NCI-H2196 (cell line): ENCODE measurements at regions not wholly inside any gene's neighbourhood (a gene's known extent, or its start where the extent isn't known, plus 50 kb on each side); places are given as distances from the start of the nearest gene placed in this dataset.
A peak's percentile ranks its signal among the peaks of the same experiment; 100 is the strongest.

Experiments
- DNase-seq: peaks from one replicate; lab custom pipeline; 2025; ENCODE audit not compliant: unreplicated experiment; lab: John Stamatoyannopoulos, UW

DNA sequence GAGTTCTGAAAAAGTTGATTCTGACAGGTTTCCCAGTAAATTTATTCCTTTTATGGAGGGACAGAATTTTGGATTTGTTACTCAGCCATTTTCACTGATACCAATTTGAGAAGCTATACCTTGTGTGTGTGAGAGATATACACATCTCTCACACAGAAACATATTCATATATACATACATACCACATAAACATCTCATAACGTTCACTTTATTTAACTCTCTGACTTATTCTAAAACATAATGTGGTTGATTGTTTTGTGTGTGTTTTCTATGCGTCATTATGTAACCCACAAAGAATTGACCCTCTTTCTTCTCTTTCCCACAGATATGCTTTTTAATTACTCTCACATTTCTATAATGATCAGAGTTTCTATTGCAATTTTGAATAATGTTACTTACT, 570.8 kb upstream of the TLE4 start:
- no peak for DNase-seq

DNA sequence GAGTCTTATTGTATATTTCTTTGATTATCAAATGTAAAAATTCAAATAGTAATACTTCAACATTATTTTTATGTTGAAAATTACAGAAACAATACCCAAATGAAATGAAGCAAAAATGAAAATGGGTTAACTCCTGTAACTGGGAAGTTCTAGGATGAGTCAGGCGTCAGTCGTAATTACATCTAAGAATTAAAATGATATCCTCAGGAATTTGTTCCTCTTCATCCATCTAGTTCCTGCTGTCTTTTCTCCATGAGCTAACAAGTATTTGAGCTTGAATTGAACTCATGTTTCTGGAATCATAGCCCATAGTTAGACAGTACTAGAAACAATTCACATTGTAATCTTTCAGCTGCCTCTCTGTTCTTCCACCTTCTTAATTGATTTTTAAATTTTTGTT, 568.3 kb upstream of the TLE4 start:
- DNase-seq = no peak

DNA sequence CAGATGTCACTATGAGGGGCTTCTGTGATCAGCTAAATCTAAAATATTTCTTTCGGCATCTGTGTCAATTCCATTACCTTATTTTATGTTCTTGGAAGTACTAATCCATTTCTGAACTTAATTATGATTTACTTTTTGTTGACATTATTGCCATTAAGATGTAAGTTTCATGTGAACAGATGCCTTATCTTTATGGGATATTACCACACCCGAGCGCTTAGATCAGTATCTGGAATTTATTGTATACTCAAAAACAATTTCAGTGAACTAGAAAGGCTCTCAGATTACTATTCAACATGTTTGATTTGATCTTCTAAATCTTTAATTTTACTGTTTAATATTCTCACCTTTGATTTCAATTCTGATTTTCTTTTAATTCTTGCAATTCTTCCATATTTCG, 567.7 kb upstream of the TLE4 start:
- DNase-seq = no peak

DNA sequence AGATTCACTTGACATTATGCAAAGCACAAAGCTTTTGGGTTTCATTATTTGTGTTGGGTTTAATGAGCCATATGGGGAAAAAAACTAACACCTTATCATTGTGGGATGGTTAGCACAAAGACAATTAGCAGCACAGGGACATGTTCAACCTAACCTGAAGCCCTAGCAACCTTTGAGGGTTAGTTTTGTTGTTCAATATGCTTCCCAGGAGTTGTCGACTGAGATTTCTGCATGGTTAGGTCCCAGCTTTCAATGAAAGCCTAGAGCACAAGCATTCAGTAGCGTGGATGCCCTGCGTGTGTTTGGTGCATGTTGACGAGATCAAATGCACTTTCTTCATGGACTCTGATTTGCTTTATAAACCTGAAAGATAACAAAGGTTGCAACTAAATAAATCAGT, 565.2 kb upstream of the TLE4 start:
- DNase-seq = no peak

DNA sequence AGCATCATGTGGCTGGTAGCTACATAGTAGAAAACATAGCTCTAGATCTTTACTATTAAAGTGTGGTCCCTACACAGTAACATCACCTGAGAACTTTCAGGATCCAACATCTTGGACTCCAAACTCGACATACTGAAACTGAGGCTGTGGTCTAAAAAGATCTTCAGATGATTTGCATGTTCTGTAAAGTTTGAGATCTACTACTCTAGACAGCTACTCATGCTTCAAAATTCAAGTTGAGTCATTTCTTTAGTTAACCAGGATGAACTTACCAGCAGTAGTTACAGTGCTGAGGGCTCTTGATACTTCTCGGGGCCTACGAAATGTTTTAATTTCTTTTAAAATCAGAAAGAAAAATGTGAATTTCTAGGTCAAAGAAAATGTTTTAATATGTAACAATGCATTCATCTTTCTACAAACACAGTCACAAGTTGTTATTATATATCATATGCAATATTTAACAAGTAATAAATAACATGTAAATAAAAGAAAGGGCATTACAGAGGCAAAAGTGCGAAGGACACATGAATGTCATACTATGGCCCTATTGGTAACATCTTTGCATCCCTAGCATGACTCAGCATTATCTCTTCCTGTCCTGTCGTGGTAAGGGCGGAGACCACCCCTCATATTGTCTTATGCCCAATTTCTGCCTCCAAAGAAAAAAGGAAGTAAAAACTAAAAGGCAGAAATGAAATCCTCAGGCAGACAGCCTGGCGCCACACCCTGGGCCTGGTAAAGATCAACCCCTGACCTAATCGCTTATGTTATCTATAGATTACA, 563.9 kb upstream of the TLE4 start:
- DNase-seq = no peak

DNA sequence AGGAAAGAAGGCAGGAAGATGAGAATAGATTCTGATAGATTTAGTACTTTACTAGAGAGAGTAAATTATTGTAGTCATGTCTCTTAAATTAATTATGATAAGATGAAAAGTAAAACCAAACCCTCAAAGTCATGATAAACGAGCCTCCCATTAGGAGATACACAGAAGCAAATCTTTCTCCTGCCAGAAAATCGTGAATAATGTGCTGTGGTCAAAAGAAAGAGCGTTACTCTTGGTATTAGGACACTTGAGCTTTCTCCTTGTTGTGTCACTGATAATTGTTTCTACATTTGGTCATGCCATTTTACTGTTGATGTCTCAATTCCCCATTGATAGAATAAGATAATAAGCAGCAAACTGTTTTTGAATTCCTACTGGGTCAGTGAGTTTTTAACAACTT, 562.8 kb upstream of the TLE4 start:
- DNase-seq = no peak

DNA sequence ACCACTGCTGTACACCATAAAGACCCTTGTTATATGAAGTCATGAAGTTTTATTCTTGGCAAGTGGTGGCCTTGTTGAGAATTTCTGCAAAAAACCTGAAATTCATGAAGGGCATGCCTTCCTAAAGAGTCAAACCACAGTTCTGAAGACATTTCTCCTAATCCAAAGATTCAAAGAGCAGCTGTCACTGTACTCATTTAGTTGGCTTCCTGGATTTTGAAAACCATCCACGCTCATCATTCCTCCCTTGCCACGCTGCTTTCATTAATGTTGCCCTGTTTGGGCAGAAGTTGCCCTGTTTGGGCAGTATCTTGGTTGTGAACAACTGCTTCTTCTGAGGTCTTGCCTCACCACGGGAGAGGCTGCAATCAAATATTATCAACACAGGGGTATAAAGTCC, 560.3 kb upstream of the TLE4 start:
- no peak for DNase-seq

DNA sequence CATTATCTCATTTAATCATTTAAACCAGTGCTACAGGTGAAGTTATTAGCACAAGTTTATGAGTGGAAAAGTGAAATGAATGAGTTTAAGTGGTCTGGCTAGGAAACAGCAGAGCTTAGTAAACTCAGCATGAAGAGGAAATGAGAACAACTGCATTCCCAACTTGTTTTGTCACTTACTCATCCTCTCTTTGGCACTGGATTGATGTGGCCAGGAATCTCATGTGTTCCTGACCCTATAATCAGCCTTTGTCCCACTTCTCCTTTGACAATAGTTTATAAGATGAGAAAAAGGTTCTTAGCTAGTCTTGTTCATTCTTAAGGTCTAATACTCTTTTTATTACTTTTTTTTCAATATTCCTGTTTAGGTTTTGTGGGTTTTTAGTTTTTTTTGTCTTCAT, 559.2 kb upstream of the TLE4 start:
- no peak for DNase-seq

DNA sequence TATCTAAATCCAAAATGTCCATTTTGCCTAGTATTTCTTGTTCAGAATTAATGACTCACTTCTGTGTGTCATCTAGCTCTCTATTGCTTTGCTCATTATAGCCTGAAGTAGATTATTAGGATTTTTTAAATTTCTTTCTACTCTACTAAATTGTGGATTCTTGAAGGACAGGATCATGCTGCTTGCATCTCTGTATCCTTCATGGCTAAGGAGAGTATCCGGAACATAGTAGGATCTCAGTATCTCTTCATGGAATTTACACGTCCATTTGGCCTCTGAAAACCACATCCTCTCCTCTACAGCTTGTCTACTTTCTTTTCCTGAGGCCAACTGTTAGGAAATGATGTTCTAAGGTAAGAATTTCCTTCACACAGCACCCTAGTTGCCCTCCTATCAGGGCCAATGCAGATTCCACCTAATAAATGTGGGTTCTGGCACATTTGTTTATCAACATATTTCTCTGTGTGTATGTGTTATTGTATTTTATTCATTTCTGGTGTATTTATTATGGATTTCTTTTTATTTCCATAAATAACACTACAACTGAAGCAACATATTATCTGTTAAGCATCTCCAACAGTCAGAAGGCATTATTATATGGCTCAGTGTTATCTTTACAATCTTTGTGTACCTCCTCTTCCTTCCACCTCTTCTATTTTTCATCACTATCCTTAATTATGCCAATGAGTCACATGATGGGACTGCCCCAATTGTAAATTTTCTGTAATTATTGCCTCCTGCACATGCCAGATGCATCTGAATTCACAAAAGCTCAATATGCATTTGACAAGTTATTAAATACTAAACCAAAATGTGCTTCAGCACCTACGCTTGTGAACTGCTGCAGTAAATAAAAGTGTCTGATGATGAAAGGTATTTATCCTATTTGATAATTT, 557.8 kb upstream of the TLE4 start:
- no peak for DNase-seq

DNA sequence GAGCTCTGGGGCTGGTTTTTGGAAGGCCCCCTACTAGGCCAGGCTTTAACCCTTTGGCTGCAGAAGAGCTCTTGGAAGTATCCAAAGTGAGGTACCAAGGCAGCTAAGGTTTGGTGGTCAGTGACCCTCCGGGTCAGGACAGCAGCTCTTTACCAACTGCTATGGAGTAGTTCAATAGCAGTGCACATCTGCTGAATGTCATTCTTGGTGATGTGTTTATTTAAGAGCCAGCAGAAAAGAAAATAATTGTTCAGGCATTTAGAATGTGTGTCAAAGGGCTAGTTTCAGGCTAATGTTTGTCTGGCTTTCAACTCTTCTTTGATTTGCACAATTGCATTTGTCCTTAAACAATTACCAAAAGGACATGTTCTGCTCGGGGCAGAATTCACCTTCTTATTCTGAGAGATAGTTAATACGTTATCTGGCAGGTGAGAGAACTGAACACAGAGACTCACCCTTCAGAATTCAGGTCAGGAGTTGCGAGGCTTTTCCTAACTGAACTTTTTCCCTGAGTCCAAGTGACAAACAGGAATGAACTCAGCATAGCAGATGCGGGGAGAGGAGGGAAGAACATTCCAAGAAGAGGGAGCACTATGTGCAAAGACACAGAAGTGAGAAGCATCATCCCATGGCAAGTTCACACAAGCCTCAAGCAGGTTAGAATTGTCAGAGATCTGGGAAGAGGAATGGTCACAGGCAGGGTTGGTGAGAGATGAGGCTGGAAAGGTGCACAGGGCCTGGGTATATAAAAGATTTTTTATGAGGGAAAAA, 556.7 kb upstream of the TLE4 start:
- DNase-seq = no peak

DNA sequence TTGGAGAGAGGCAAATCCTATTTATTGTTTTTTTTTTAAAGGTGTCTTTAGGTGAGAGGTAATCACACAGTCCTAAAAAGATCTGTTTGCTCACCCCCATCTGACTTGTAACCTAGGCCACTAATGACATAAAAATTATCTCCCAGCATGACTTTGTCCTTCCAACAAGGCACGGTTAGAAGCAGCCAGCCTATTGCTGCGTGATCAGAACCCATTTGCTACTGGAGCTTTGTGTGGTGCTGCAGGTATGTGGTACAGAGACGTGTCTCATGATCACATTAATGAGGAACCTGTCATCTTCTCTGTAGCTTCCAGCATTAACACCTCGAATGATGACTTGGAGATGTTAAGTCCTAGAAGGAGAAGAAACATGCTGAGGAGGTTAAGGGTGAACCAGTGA, 555.8 kb upstream of the TLE4 start:
- DNase-seq = no peak

DNA sequence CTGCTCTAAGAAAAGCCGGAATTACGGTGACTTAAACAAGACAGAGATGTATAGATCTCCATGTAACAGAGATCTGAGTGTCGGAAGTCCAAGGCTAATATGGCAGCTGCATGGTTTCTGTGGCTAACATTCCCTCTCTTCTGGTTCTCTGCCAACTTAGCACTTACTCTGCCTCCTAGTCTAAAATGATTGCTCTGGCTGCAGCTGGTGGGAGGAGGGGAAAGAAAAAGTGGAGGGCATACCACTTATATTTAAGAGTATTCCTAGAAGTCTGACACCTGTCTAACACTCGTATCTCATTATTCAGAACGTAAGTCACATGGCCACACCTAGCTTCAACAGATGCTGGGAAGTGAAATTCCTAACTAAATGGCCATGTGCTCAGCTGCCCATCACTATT, 551.5 kb upstream of the TLE4 start:
- peak; percentile 66 for DNase-seq

DNA sequence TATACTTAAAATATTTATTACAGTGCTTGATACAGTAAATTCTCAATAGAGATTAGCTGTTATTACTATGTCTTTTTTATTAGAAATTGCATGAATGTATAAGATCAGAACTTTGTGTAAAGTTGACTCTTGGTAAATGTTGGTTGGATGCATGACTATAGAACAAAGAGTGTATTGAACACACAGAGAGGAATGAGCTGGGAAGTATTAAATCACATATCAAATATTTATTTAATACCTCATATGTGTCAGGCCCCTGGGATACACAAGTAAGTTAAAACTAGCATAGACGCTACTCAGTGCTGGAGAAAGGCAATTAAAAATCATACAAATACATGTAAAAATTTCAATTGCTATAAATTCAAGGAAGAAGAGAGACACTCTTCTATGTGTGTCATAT, 550.7 kb upstream of the TLE4 start:
- DNase-seq = no peak

DNA sequence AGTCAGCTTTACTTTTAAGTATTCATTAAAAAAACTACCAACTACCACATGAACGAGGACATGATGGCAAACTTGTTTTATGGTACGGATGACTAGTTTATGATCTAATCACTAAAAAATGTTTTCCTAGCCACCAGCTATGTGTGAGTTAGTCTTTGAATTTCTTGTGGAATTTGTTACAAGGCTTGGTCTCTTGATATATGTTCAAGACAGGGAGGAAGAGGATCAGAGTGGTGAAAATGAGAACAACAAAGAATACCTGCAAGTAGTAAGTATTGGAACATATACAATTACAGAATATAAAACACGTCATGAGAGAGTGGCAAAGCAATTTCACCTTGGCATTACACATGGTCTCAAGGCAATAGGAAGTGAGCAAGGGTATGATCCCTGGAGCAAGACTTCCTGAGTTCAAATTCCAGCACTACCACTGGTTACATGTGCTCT, 548.6 kb upstream of the TLE4 start:
- no peak for DNase-seq

DNA sequence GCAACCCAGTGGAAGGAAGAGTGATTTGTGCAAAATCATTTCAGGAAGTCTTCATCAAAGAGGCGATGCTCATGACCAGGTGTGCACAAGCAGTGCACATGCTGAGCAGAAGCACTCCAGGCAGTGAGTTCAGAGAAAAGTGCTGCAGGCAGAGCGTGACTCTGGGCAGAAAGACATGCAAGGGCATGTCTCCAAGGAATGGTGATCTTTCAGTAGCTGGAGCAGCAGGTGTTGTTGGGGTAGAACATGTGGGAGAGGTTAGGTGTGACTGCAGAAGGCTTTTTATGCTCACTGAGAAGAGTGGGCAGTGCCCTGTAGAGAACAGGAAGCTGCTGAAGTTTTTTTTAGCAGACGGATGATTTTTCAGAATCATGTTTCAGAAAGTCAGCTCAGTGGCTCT, 545.4 kb upstream of the TLE4 start:
- DNase-seq = peak; percentile 51

DNA sequence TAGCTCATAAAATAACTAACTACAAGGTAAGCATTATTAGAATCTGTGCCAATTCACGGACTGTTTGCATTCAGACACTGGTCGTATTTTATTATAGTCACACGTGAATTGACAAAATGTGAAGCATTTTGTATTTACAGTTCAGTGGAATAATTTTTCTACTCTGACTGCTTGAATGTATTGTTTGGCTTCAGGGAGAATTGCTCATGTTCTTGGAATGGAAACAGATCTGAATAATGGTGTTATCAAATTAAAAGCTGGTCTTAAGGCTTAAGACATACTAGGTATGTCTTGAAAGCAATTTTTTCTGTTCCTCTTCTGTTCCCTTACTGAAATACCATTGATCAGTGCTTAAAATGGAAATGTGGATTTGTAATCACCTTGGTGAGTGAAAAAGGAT, 543.7 kb upstream of the TLE4 start:
- no peak for DNase-seq

DNA sequence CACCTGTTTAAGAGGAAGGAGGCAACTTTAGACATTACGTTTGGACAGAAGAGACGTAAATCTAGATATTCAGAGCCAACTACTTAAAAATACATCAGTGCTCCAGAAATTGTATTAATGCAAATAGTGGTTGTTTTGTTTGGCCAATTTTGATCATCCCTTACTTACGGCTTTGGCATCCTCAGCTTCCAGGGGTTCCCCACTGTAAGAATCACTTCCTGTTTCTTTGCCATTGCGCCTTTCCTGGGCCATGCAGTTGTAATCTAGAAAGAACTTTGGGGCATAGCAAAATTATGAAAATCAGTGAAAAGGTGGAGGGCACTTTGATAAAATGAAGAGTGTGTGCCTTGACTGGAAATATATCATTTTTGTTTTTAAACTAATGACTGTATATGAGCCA, 537.2 kb upstream of the TLE4 start:
- no peak for DNase-seq

DNA sequence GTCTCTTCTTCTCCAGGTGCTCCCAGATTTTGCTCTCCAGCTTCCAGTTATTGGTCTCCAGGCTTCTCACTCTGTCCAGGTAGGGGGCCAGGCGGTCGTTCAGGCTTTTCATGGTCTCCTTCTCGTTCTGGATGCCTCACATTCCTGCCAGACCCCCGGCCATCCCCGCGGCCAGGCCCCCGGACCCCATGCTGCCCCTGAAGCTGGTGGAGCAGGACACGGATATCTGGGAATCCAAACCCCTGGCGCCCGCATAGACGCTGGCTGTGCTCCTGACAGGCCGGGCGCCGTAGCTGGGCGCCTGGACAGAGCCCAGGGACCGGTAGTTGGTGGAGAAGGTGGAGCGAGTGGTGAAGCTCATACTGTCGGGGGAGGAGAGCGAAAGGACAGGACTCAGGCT, 534.4 kb upstream of the TLE4 start:
- no peak for DNase-seq

DNA sequence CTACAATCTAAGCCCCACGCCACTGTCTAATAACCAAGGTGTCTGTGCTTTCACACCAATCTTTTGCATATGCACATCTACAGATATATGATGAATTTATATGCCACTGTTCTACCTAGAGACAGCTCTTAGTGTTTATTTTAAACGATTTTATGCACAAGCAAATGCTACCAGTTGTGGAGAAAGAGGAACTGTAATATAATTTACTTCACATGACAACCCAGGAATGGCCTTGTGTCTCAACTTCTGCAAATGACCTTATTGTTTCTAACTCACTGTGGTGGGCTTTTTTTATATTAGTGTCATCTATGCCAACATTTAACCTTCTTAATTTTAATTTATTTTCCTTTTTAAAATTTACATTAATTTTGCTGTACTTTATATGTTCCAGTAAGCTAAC, 531.1 kb upstream of the TLE4 start:
- DNase-seq = no peak

DNA sequence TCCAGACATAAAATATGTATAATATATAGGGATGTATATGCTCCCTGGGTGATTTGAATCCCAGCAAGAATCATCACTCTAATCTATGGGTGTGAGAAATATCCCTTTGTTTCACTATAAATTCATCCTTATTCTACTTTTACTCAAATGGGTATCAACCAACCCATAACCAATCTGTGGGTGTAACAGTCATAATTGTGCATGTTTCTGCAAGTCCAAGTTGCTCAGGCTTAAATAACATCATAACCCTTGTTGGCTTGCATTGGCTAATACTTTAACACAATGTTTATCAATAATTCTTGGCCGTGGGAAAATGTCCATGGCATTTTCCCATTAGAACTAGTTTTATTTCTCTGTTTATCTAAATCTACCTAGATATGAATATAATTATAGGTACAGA, 530.5 kb upstream of the TLE4 start:
- no peak for DNase-seq

DNA sequence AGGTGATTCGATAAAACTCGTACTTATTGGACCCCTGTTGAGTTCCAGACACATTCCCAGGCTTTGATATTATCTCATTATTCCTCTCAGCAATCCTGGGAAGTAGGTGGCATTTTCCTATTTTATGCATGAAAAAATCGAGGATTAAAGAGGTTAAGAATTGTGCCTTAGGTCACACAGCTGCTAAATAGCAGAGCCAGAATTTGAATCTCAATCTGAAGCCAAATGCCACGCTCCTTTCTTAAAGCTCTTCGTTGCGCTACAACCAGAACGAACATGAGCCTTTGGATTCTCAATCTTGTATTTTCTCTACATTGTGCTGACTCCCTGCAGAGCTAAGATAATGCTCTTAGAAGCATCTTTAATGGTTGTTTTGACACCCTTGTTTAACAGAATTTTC, 527.8 kb upstream of the TLE4 start:
- no peak for DNase-seq

DNA sequence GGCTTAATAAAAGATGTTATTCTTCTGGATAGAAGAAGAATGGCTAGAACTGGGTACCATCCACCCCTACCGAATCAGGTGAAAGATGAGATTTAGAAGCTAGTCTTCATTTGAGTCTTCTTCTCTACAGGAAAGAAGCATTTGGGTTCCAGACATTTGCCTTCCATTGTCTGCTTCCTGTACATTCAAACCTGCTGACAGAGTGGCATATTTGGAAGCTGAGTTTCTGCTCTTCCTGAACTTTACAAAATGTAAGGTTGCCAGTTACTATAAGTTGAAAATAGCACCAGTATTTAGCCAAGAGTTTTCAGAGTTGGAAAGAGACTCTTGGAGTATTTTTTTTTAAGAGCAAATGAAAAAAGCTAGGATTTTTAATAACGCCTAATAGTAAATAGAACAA, 525.4 kb upstream of the TLE4 start:
- no peak for DNase-seq
